ENCODE measurements at regions not wholly inside any gene's neighbourhood (a gene's known extent, or its start where the extent isn't known, plus 50 kb on each side); places are given as distances from the start of the nearest gene placed in this dataset.

- Histone ChIP-seq H3K4me2 (ENCODE audit: low read length) (no peak overlapping the region), H3K79me2 (ENCODE audit: insufficient read depth, low read depth, low read length) (no peaks in the 10 kb centered on the region), H3K4me3 (ENCODE audit: low read depth, low read length, poor library complexity, severe bottlenecking) (no peak overlapping the region), H3K9me2 (ENCODE audit: insufficient read depth, low read length) (no peaks in the 10 kb centered on the region), H3K4me1 (ENCODE audit: insufficient read depth, low read length, poor library complexity, severe bottlenecking) (no peaks in the 10 kb centered on the region), H3K9me3 (ENCODE audit: low read length) (no peaks in the 10 kb centered on the region), H2AFZ (ENCODE audit: low read length) (no peak overlapping the region), H3K27ac (ENCODE audit: low read depth, low read length, poor library complexity, severe bottlenecking) (no peak overlapping the region), H3K36me3 (ENCODE audit: insufficient read depth, low read length) (no peaks in the 10 kb centered on the region), H4K20me1 (ENCODE audit: insufficient read depth, low read length) (no peaks in the 10 kb centered on the region)
- intact Hi-C loops (cut with micrococcal nuclease; ENCODE audit: unreplicated experiment): no loop called here
- no peak for DNase-seq (ENCODE audit: low spot score)
- ChIA-PET POLR2A (interaction anchor here (0.7 to 1.7 kb wide), 5 partner anchors 7 to 75 kb away, joined by 3 to 15 read pairs (median 3); no protein-coding TSS in a partner anchor), CTCF (ENCODE audit: unreplicated experiment) (interaction anchor here (0.9 kb wide), 1 partner anchor 10 kb away, joined by 4 read pairs; no protein-coding TSS in a partner anchor)
- no peak for TF ChIP-seq CTCF (conservative IDR thresholded peaks at IDR 0.05; ENCODE audit: low read length)
- TF ChIP-seq EZH2phosphoT487 (IDR thresholded peaks at IDR 0.05; ENCODE audit: borderline replicate concordance, low read depth, low read length): no peak
- no TSS peak for BruUV-seq (replicated peaks)
These were observed 448.1 kb downstream of the KIF16B start for GRCh38 chr20:16124911-16125776.

- BruUV-seq (replicated peaks): no TSS peak
- intact Hi-C loops (cut with micrococcal nuclease; ENCODE audit: unreplicated experiment): no loop called here
- H3K79me2 ChIP-seq (ENCODE audit: insufficient read depth, low read depth, low read length): no peaks in the 10 kb centered on the region
- H3K9me3 ChIP-seq (ENCODE audit: low read length): no peaks in the 10 kb centered on the region
- no peak overlapping the region for H3K4me3 ChIP-seq (ENCODE audit: low read depth, low read length, poor library complexity, severe bottlenecking)
- no peaks in the 10 kb centered on the region for H3K9me2 ChIP-seq (ENCODE audit: insufficient read depth, low read length)
- no peak overlapping the region for H2AFZ ChIP-seq (ENCODE audit: low read length)
- ChIA-PET POLR2A (interaction anchor here (0.7 to 1.7 kb wide), 6 partner anchors 8 to 74 kb away, joined by 3 to 15 read pairs (median 4); no protein-coding TSS in a partner anchor), CTCF (ENCODE audit: unreplicated experiment) (no interaction called here)
- no peaks in the 10 kb centered on the region for H3K36me3 ChIP-seq (ENCODE audit: insufficient read depth, low read length)
- no peak overlapping the region for H3K27ac ChIP-seq (ENCODE audit: low read depth, low read length, poor library complexity, severe bottlenecking)
- DNase-seq (ENCODE audit: low spot score): no peak
- no peak overlapping the region for H3K4me2 ChIP-seq (ENCODE audit: low read length)
- no peaks in the 10 kb centered on the region for H3K4me1 ChIP-seq (ENCODE audit: insufficient read depth, low read length, poor library complexity, severe bottlenecking)
- no peak for TF ChIP-seq EZH2phosphoT487 (IDR thresholded peaks at IDR 0.05; ENCODE audit: borderline replicate concordance, low read depth, low read length)
- no peak for TF ChIP-seq CTCF (conservative IDR thresholded peaks at IDR 0.05; ENCODE audit: low read length)
- no peaks in the 10 kb centered on the region for H4K20me1 ChIP-seq (ENCODE audit: insufficient read depth, low read length)
These were observed 448.8 kb downstream of the KIF16B start for GRCh38 chr20:16124491-16124890.

GRCh38 chr20:16123623-16124022 lies 449.6 kb downstream of the KIF16B start:
- POLR2A ChIA-PET: interaction anchor here (0.5 to 1.6 kb wide), 6 partner anchors 8 to 317 kb away, joined by 3 to 11 read pairs (median 4); no protein-coding TSS in a partner anchor

More at GRCh38 chr20:16123623-16124022, 449.6 kb downstream of the KIF16B start:
- TF ChIP-seq EZH2phosphoT487 (IDR thresholded peaks at IDR 0.05; ENCODE audit: borderline replicate concordance, low read depth, low read length) (no peak), CTCF (conservative IDR thresholded peaks at IDR 0.05; ENCODE audit: low read length) (no peak)
- Histone ChIP-seq H2AFZ (ENCODE audit: low read length) (no peak overlapping the region), H4K20me1 (ENCODE audit: insufficient read depth, low read length) (no peaks in the 10 kb centered on the region), H3K27ac (ENCODE audit: low read depth, low read length, poor library complexity, severe bottlenecking) (no peak overlapping the region), H3K79me2 (ENCODE audit: insufficient read depth, low read depth, low read length) (no peaks in the 10 kb centered on the region), H3K36me3 (ENCODE audit: insufficient read depth, low read length) (no peaks in the 10 kb centered on the region), H3K9me2 (ENCODE audit: insufficient read depth, low read length) (no peaks in the 10 kb centered on the region), H3K4me1 (ENCODE audit: insufficient read depth, low read length, poor library complexity, severe bottlenecking) (no peaks in the 10 kb centered on the region), H3K4me3 (ENCODE audit: low read depth, low read length, poor library complexity, severe bottlenecking) (no peak overlapping the region), H3K4me2 (ENCODE audit: low read length) (no peak overlapping the region), H3K9me3 (ENCODE audit: low read length) (no peaks in the 10 kb centered on the region)
- no TSS peak for BruUV-seq (replicated peaks)
- DNase-seq (ENCODE audit: low spot score): no peak
- intact Hi-C loops (cut with micrococcal nuclease; ENCODE audit: unreplicated experiment): no loop called here
- CTCF ChIA-PET (ENCODE audit: unreplicated experiment): no interaction called here

Data from OCI-LY7 (cell line).